GM19025 (cell line): ENCODE measurements at regions not wholly inside any gene's neighbourhood (a gene's known extent, or its start where the extent isn't known, plus 50 kb on each side); places are given as distances from the start of the nearest gene placed in this dataset.

Experiments
- ATAC-seq: cut with Tn5 transposase; IDR thresholded peaks from one replicate; pipeline ENCODE4 v1.9.1; 2021; ENCODE audit warnings: mild to moderate bottlenecking, low read depth, moderate library complexity; ENCODE audit not compliant: unreplicated experiment

DNA sequence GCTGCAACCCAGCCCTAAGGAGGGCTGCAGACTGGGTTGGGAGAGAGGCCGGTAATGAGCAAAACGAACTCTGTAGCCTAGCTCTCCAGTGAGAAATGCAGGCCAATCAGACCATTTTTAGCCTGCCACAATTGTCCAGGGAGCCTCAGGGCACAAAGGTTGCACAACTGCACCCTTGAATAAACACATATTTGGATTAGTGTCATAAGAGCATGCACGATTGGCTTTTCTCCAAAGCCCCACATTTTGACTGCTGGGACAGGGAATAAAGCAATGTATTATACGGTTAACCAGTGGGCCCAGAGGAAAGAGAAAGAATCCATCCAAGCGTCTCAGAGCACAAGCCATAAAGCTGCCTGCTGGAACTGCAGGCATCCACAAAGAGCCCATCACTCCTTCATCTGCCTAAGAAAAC, 729.4 kb upstream of the SGCG start:
- ATAC-seq, result no peak

DNA sequence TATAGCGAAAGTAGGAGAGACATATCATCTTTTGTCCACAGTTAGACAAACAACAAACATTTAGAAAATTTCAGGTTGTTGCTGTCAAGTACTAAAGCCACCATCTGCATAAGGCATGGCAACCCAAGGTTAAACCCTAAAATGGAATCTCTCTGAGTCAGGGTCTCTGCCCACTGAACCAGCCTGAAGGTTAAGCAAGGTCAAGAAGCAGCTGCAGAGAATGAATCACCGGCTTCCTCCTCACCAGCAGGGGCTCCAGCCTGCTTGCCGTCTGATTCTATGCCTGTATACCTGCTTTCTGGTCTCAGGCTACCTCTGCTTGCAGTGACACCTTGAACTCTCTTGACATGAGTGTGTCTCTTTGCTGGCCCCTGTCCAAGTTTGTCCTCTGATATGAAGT, 726.2 kb upstream of the SGCG start:
- no peak for ATAC-seq

DNA sequence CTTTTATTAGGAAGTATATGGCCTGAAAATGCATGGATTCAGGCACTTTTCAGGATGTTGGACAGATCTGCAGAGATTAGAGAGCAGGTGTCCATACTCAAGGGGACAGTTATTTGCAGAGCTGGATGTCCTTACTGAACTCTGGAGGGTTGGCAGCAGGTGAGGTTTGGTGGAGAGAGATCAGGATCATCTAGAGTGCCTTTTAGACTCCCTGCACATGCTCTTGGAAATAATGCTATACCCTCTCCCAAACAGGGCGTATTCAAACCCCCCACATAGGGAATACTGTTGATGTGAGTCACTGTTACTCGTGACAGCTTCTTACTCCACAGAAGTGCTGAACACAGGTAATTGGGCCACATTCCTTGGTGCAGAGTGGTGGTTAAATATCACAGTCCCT, 725.7 kb upstream of the SGCG start:
- no peak for ATAC-seq

DNA sequence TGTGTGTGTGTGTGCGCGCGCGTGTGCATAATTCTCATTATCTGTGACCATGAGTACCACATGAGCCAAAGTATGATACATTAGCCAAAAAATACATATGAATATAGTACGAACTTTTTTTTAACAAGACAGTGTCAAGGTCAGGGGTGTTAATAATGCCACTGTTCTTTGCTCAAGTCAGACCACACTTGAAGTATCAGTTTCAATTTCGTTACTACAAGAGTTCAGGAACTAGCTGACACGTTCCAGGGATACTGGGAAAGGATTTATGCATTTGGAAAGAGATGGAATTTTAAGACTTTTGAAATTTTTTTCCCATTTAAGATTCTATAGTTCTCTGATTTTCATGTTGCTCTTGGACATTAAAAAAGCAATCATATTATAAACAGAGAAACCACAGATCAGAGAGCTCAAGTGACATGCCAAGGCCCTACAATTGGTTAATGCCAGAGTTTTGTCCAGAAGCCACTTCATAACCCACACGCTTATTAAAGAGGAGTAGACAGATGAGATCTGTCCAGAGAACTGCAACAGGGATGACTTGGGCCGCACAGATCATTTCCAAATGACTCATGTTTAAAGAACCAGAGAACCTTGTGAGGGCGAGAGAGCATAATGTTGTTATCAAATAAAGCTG, 718.8 kb upstream of the SGCG start:
- no peak for ATAC-seq

DNA sequence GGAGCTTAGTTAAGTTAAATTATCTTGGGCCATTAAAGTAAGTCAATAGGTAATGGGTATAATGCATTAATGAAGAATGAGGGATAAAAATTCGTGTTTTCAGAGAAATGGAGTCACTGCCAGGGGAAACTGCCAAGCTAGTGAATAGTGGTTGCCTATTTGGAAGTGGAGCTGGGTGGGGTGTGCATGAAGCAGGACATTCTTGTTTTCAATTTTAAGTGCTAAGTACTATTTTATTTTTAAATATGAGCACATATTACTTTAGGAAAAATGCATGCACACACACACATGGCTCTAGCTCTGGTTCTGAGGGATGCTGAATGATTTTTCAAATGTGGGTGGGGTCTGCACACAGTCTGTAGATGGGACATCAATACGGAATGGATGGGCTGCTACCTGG, 717.7 kb upstream of the SGCG start:
- ATAC-seq, result no peak

DNA sequence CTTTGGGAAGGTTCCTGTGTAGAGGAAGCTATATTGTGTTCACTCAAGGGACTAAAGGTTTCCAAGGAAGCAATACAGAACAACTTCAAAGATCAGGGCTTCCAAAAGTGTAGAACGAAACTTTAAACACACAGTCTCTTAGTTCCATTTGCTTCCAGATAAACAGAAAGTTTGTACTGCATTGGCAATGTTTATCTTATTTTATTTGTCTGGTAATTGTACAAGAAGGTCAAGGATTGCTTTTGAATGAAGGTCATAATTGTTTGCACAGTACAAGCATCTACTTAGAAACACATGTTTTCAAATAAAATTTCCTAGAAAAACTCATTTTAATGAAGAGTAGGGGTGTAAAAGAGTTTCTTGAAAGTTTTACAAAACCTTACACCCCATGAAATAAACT, 712.7 kb upstream of the SGCG start:
- no peak for ATAC-seq

DNA sequence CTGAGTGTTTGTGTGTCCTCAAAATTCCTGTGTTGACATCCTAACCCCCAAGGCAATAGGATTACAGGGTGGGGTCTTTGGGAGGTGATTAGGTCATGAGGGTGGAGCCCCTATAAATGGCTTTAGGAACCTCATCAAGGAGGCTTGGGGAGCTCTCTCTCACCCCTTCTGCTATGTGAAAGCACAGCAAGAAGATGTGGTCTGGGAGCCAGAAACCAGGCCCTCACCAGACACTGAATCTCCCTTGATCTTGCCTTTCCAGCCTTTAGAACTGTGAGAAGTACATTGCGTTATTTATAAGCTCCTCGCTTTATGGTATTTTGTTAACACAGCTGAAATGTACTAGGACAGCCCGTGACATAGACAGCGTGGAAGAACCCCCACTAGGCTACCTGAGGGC, 712.0 kb upstream of the SGCG start:
- ATAC-seq, result no peak

DNA sequence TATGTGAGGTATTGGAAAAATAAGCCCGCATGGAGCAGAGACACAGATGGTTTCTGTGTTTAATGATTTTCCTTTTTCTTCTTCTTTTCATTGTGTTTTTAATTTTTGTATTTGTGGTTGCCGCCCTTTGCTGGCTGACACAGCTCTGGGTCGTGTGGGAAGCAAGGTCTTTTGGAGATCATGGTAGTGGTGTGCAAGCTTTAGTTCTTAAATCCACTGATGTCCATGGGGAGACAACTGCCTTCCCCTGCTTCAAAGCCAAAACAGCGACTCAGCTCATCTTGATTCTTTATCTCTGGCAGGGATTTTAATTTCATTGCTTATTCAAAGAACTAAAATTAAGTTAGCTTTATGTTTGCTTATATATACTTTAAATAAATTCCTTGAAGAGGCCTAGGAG, 711.3 kb upstream of the SGCG start:
- ATAC-seq, result no peak

DNA sequence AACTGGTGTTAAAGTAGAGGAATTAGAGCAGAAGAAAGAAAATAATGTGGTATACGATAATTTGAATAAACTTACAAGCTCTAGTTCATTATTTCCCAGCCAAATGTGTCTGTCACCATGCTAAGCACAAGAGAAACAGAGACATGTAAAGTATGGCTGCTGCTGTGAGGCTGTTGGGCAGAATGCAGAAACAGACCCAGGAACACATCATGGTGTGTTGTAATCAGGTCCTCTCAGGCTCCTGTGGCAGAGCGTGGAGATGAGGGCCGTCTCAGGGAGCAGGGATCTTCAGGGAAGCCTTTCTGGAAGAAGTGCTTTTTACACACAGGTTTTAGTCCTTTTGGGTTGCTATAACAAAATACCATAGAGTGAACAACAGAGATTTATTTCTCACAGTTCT, 710.7 kb upstream of the SGCG start:
- no peak for ATAC-seq

DNA sequence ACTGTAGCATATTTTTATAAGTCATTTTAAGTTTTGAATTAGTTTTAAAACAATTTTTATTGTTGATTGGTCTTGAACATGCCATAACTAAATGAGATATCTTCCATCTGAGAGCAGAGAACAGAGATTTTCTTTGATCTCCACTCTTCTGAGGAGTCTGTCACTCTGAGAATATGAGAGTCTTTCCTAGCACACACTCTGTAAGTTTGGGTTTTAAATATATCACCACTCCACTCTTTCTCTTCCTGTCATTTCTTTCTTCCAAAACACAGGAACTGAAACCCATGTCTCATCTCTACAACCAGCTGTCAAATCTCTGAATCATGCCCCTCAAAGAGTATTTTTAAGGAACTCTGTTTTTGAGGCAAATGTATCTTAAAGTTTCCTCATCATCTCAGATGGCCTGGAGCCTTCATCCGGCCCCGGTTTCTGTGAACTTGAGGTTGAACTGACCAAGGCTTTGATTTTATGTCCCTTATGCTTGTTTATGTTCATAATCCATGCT, 698.2 kb upstream of the SGCG start:
- ATAC-seq, result no peak

DNA sequence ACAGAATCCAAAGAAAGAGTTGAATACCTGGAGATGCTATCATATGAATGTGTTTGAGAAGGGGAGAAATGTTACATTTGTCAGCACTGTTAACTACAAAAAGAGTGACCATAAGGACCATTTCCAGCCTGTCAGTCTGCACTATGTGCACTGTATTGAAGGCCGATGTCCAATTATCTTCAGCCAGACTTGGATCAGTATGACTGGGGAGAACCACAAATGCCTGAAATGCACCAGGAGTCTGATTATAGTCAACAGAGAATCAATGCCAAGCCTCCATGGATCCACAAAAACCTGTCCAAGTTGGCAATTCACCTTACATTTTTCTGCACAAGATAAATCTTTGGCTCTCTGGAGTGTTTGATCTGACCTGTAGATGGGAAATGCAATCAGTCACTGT, 697.5 kb upstream of the SGCG start:
- no peak for ATAC-seq

DNA sequence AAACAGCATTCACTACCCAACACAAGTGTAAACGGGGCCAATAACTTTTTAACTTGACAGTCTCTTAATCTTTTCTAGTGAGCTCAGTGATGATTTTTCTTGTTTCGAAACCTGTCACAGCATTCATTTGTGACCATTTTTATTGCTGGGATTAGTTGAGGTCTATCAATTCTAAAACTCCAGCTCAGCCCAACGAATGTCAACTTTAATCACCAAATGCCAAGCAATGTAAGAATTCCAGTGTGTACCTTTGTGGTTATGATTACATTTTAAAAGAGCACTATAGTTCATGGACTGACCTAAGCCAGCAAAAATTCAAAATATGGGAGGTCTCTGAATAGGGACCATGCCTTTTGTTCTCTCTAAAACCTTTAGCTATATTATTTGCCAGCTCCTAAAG, 694.3 kb upstream of the SGCG start:
- no peak for ATAC-seq

DNA sequence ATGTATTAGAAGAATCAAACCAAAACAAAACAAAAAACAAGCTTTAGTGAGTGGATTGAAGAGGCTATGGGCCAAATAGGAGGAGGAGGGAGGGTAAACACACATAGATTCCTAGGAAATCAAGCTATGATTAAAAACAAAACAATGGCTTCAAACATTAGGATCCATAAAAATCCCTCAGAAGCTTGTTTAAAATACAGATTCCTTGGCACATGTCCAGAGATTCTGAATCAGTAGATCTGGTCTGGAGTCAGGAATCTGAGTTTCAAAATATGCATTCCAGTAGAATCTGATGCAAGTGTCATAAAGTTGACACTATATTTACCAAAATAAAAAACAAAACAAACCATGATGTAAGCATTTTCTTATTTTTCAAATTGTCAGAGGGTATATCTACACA, 692.8 kb upstream of the SGCG start:
- ATAC-seq, result no peak

DNA sequence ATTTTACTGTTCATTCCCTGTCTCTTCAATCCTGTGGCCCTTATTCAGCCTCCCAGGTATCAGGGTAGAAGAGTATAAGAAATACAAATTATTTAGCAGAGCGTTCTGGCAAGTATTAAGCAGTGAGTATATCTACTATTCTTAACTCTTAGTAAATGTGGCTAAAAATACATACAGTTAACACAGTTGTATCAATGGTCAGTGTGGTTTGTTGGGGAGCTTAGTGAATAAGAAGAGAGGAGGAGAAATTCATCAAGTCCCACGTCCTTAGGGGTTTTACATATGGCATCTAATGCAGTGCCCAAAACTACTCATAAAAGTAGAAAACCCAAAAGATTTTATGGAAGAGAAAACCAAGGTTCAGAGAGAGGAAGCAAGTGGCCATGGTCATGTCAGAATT, 691.0 kb upstream of the SGCG start:
- no peak for ATAC-seq

DNA sequence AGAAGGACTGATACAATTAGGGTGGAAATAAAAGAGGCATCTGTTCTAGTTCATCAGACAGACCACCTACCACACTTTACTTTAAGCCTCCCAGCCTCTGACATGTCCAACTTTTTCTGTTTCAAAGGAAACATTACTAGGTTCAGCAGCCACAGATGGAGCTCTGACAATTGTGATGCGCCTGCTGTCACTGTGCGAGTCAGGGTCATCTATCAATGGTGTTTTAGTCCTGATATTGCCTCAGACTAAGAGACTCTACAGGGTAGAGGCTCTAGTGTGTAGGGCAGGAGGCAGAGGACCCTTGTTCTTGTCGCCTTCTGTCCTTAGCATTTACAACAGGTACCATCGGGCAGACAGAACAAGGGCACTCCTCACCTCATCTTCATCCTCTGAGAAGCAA, 685.0 kb upstream of the SGCG start:
- ATAC-seq, result no peak

DNA sequence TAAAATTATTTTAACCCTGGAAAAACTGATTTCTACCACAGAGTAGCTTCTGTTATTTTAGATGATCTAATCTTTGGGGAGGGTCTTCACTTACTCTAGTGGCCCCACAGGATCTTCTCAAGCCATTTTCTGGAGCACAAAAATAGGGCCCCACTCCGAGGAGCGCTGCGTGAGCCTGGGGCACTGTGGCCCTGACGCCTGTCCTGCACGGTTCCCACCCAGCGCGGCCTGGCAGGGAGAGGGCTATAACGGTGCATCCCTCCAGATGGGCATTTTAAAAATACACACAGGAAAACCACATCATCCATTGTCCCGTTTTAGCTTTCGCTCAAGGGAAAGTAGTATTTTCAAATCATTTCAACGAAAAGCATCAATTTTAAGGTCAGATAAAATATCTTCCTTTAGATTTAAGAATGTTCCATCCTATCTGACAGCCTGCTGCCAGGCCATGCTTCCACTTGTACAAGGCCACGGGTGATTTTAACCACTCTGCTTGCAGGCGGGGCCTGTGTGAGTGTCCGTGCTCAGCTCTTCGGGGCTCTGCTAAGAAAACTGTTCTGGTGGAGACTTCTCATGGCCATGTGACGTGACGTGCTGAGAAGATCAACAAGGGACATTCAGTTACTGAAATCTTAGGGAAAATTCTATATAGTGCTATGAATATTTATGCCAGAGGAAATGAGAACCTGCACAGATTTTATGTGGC, 683.8 kb upstream of the SGCG start:
- ATAC-seq, result no peak

DNA sequence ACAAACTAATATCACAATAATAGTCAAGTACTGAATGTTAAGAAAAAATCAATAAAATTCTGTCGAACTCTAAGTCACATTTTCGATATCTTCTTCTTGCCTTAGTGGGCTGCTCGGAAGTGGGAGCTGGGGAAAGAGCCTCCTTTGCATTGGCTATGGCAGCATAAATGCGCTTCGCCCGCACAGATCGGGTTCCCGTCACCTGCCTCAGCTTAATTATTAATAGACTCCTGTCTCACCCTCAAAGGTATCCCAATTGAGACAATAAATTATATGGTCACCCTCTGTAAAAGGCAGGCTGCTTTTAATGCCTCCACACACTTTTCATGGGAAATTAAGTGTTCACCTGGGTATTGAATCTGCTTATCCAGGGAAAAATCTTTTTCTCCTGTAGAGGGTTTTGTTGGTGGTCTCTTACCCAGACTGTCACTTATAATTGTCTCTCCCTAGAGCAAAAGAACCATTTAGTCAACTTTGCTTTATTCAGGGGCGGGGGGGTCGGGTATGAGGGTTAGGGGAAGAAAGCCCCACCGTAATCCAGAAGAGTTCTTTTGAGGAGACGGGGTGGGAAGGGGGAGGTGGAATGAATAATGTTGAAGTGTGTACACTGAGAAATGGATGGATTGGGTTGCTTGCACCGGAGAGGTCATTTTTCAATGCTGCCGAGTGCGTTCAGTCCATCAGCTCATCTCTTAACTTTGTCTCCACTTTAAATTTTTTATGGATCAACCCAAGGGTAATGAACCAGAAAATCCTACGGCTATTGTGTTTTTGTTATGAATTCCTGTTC, 682.6 kb upstream of the SGCG start:
- no peak for ATAC-seq

DNA sequence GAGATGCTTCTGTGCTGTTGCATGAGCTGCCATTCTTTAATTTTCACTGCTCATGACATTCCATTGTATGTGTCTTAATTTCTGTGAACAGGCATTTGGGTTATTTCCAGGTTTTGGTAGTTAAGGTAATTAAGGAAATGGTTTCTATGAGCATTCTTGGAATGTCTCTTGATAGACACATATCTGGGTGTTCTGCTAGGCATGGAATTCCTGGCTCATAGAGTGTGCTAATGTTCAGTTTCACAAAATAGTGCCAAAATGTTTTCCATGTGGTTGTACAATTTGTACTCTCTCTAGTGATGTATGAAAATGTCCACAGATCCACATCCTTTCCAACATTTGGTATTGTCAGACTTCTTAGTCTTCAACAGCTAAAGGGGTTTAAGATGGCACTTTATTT, 680.9 kb upstream of the SGCG start:
- ATAC-seq, result no peak

DNA sequence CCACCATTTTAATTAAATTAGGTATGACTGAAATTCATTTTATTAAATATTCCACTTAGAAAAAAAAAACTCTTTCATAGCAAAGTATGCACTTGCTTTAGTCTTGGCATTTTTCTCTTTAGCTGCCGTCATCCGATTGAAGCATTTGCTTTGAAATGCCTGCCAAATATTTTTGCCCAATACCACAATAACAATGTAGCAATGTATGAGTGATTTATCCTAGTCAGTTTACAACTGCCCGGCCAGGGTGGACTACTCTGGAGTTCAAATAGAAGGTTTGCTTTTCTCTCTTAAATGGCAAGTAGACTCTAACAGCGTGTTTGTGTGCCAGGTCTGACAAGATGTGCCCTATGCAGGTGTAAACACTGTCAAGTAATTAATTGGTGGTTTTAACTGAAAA, 675.3 kb upstream of the SGCG start:
- ATAC-seq, result no peak

DNA sequence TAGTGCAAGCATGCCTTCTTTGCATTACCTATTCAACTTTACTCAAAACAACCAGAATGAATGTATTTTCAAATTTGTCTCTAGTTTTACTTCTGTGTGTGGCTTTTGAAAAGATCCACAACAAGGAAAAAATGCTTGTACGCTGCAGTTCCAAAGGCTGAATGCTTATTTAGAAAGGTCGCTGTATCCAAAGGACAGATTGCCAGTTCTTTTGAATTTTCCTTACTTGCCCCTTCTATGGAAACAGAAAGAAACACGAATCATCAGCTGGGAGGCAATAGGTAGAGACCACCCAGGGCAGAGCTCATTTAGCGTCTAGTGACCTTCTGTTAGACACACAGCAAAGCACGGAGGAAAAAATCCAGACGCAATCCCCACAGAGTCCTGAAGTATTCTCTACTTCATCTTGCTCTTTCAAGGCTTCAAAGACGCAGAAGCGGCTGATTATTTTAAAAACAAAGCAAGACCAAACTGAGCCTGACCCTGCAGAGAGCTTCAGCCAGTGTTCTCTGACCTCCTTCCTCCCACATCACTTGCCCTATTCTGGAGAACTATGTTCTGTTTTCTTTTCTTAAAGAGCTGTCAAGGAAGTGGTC, 674.6 kb upstream of the SGCG start:
- ATAC-seq, result no peak

DNA sequence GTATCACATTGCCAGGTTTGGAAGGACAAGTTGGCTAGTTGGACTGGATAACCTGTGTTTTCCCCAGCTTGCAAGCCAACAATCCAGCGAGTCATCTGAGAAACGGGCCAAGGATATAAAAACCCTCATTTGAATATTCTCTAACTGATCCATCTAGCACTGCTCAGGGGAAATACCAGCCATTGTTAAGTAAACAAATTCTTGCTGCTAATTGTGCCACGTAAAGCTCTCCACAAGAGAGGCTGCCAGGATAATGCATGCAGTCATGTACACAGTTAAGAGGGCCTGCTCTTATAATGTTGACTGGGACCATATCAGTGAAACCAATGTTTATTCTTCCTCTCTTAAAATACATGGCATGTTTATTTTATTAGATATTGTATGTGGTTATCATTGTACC, 663.2 kb upstream of the SGCG start:
- ATAC-seq, result no peak
